ENCODE measurements at regions not wholly inside any gene's neighbourhood (a gene's known extent, or its start where the extent isn't known, plus 50 kb on each side); places are given as distances from the start of the nearest gene placed in this dataset.

DNA sequence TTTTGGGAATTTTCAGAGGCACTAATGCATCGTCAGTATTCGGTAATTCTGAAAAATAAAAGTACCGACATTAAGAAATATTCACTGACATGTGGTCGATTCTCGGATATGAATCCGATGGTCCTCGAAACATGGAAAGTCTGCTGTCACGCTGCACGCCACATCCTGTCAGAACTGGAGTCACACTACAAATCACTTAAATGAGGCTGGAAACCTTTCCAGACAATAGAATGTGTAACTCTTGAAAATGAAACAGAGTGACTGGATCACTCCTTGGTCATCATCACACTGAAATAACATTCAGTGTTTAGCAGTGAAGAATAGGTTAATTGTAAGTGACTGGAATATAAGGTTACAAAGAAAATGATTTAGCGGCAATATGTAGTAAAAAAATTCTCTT lies 620.1 kb upstream of the ADAMTS5 start:
- TF ChIP-seq, protein P1, sequence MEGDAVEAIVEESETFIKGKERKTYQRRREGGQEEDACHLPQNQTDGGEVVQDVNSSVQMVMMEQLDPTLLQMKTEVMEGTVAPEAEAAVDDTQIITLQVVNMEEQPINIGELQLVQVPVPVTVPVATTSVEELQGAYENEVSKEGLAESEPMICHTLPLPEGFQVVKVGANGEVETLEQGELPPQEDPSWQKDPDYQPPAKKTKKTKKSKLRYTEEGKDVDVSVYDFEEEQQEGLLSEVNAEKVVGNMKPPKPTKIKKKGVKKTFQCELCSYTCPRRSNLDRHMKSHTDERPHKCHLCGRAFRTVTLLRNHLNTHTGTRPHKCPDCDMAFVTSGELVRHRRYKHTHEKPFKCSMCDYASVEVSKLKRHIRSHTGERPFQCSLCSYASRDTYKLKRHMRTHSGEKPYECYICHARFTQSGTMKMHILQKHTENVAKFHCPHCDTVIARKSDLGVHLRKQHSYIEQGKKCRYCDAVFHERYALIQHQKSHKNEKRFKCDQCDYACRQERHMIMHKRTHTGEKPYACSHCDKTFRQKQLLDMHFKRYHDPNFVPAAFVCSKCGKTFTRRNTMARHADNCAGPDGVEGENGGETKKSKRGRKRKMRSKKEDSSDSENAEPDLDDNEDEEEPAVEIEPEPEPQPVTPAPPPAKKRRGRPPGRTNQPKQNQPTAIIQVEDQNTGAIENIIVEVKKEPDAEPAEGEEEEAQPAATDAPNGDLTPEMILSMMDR (IDR thresholded peaks at IDR 0.05): no peak
- ATAC-seq (no peak), DNase-seq (no peak)
- intact Hi-C loops (cut with DNase I): no loop called here
- Histone ChIP-seq H3K27ac (no peak overlapping the region), H3K9me3 (no peaks in the 10 kb centered on the region), H3K36me3 (no peaks in the 10 kb centered on the region), H3K4me1 (no peaks in the 10 kb centered on the region), H3K27me3 (no peaks in the 10 kb centered on the region), H3K4me3 (no peak overlapping the region)

DNA sequence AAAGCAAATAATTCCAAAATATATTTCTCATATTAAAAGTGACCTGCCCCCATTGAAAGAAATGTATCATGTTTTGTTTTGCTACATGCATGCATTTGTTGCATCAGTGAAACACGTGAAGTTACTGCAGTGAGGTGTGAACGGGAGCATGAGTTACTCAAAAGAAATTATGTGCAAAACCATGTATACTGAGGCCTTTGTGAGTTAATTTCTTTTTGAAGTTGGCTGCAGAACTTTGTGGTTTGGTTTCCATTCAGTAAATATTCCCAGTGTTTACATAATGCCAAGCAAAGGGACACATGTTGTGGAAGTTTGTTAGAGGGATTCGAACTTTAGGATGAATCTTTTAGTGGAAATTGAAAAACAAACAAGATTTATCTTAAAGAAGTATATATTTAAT lies 619.4 kb upstream of the ADAMTS5 start:
- Histone ChIP-seq H3K27ac (no peak overlapping the region), H3K4me1 (no peaks in the 10 kb centered on the region), H3K4me3 (no peak overlapping the region), H3K36me3 (no peaks in the 10 kb centered on the region), H3K9me3 (no peaks in the 10 kb centered on the region), H3K27me3 (no peaks in the 10 kb centered on the region)
- ATAC-seq (no peak), DNase-seq (no peak)
- TF ChIP-seq, protein P1 (IDR thresholded peaks at IDR 0.05): no peak
- intact Hi-C loops (cut with DNase I): no loop called here

GRCh38 chr21:27584256-27584655 lies 617.4 kb upstream of the ADAMTS5 start:
- intact Hi-C loops (cut with DNase I): no loop called here
- DNase-seq: no peak
- TF ChIP-seq, protein P1 (IDR thresholded peaks at IDR 0.05): no peak

DNA sequence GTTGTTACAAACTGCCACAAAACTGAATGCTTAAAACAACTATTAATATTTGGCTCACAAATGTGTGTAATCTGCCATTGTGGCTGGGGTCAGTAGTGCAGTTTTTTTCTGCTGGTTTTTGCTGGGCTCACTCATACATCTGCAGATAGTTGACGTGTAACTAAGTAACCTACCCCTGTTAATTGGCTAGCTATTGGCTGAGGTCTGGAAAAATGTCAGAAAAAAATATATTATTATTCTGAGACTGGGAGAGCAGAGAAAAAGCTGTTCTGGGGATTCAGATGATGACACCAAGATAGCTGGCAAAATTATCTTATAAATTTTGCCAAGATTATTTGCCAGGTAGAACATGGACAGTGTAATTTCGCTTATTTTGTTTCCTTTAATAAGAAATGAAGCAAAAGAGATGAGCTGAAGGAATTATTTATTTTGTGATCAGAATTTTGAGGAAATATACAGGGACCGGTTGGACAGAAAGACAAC lies 616.1 kb upstream of the ADAMTS5 start:
- no peak for ATAC-seq
- no peak overlapping the region for H3K27ac ChIP-seq
- H3K4me3 ChIP-seq: no peak overlapping the region
- no peaks in the 10 kb centered on the region for H3K27me3 ChIP-seq
- DNase-seq: no peak
- TF ChIP-seq, protein P1 (IDR thresholded peaks at IDR 0.05): no peak
- intact Hi-C loops (cut with DNase I): no loop called here
- no peaks in the 10 kb centered on the region for H3K4me1 ChIP-seq
- H3K36me3 ChIP-seq: no peaks in the 10 kb centered on the region
- H3K9me3 ChIP-seq: no peaks in the 10 kb centered on the region

More at GRCh38 chr21:27584256-27584655, 617.4 kb upstream of the ADAMTS5 start:
- ATAC-seq: no peak
- Histone ChIP-seq H3K27me3 (no peaks in the 10 kb centered on the region), H3K9me3 (no peaks in the 10 kb centered on the region), H3K4me1 (no peaks in the 10 kb centered on the region), H3K4me3 (no peak overlapping the region), H3K36me3 (no peaks in the 10 kb centered on the region), H3K27ac (no peak overlapping the region)

GRCh38 chr21:27582246-27582947 lies 615.5 kb upstream of the ADAMTS5 start:
- TF ChIP-seq, protein P1 (IDR thresholded peaks at IDR 0.05): no peak
- no peak for ATAC-seq

More at GRCh38 chr21:27582246-27582947, 615.5 kb upstream of the ADAMTS5 start:
- no peaks in the 10 kb centered on the region for H3K4me1 ChIP-seq
- no peak overlapping the region for H3K27ac ChIP-seq
- no peaks in the 10 kb centered on the region for H3K27me3 ChIP-seq
- DNase-seq: no peak
- no peaks in the 10 kb centered on the region for H3K36me3 ChIP-seq
- intact Hi-C loops (cut with DNase I): no loop called here
- H3K9me3 ChIP-seq: no peaks in the 10 kb centered on the region
- no peak overlapping the region for H3K4me3 ChIP-seq

All from left lung (tissue), 4 donors.